Testis (tissue), 2 donors: ENCODE measurements at regions not wholly inside any gene's neighbourhood (a gene's known extent, or its start where the extent isn't known, plus 50 kb on each side); places are given as distances from the start of the nearest gene placed in this dataset.

Experiments
- POLR2A ChIP-seq: fragments of 450-650 bp; IDR thresholded peaks from one replicate; pipeline ENCODE4 v1.6.1; 2017; ENCODE audit warnings: antibody characterized with exemption, mild to moderate bottlenecking, moderate library complexity
- TF ChIP-seq, protein P1 (sequence below), 3 experiments: fragments of 450-650 bp in 2 of 3; fragments of 200-600 bp in 1 of 3; sonication (generic) in 1 of 3; IDR thresholded peaks; one replicate each; pipeline ENCODE4 v1.5.1; 2016 to 2019; ENCODE audit warnings: antibody characterized with exemption in 3 of 3, mild to moderate bottlenecking in 2 of 3, moderate library complexity in 1 of 3

GRCh38 chr3:124455891-124456290 lies 274.4 kb upstream of the UMPS start:
- TF ChIP-seq, protein P1, sequence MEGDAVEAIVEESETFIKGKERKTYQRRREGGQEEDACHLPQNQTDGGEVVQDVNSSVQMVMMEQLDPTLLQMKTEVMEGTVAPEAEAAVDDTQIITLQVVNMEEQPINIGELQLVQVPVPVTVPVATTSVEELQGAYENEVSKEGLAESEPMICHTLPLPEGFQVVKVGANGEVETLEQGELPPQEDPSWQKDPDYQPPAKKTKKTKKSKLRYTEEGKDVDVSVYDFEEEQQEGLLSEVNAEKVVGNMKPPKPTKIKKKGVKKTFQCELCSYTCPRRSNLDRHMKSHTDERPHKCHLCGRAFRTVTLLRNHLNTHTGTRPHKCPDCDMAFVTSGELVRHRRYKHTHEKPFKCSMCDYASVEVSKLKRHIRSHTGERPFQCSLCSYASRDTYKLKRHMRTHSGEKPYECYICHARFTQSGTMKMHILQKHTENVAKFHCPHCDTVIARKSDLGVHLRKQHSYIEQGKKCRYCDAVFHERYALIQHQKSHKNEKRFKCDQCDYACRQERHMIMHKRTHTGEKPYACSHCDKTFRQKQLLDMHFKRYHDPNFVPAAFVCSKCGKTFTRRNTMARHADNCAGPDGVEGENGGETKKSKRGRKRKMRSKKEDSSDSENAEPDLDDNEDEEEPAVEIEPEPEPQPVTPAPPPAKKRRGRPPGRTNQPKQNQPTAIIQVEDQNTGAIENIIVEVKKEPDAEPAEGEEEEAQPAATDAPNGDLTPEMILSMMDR (IDR thresholded peaks at IDR 0.05), result no peak
- no peak for TF ChIP-seq POLR2A
